Body of pancreas (tissue), 4 donors: ENCODE measurements at regions not wholly inside any gene's neighbourhood (a gene's known extent, or its start where the extent isn't known, plus 50 kb on each side); places are given as distances from the start of the nearest gene placed in this dataset.

Experiments used
- ATAC-seq: fragments of 150-250 bp; one replicate; pipeline ENCODE4 v1.9.1; 2016
- DNase-seq, 4 donors: peaks; one replicate each; pipeline ENCODE4 v3.0.0-alpha.2; 2019
- H3K27ac ChIP-seq, 4 donors: fragments of 200-600 bp; sonication (generic); 1 replicate in 3 of 4; 2 replicates in 1 of 4; pipeline versions ENCODE4 v1.5.1 to v1.6.1; 2016 to 2019; ENCODE audit warnings: mild to moderate bottlenecking in 1 of 4, mixed read lengths in 1 of 4, moderate library complexity in 1 of 4
- H3K27me3 ChIP-seq, 2 donors: fragments of 200-600 bp; sonication (generic); one replicate each; pipeline ENCODE4 v1.6.0; 2016; ENCODE audit warnings: mild to moderate bottlenecking in 1 of 2
- H3K36me3 ChIP-seq, 2 donors: fragments of 200-600 bp; sonication (generic); replicated peaks in 1 of 2; 2 replicates each; pipeline ENCODE4 v1.5.1; 2016; ENCODE audit warnings: low read depth in 2 of 2; ENCODE audit not compliant: insufficient read depth in 1 of 2
- H3K4me1 ChIP-seq: fragments of 200-600 bp; sonication (generic); one replicate; pipeline ENCODE4 v1.6.0; 2016
- H3K4me3 ChIP-seq, 2 donors: fragments of 200-600 bp; sonication (generic); 1 replicate in 1 of 2; 2 replicates in 1 of 2; pipeline ENCODE4 v1.5.1; 2016 to 2019
- H3K9me3 ChIP-seq, 3 donors: fragments of 200-600 bp; sonication (generic); 1 replicate in 2 of 3; 2 replicates in 1 of 3; pipeline ENCODE4 v1.5.1; 2016
- CTCF ChIP-seq, 7 experiments: fragments of 450-650 bp in 4 of 7; fragments of 200-600 bp in 3 of 7; sonication (generic) in 3 of 7; IDR thresholded peaks; one replicate each; pipeline ENCODE4 v1.5.1; 2016 to 2019; ENCODE audit warnings: antibody characterized with exemption in 7 of 7
- POLR2A ChIP-seq, 3 donors: fragments of 450-650 bp; IDR thresholded peaks; one replicate each; pipeline ENCODE4 v1.6.1; 2016; ENCODE audit warnings: antibody characterized with exemption in 3 of 3, mild to moderate bottlenecking in 2 of 3
- WGBS, 2 donors: methylation state at CpG; one replicate each; pipeline ENCODE4 v1.1.5; 2017; 5-methylcytosine and 5-hydroxymethylcytosine counted together
- intact Hi-C: fragments of 100-400 bp; cut with DNase I; formaldehyde crosslinking; loops from one replicate; pipeline ENCODE4 v1.15.1; 2023

GRCh38 chr2:74036010-74036409, 51.3 kb downstream of the TET3 start:
- 95 to 96% methylated on average over 7 of the region's 7 CpGs for WGBS, 2 donors
- TF ChIP-seq CTCF (IDR thresholded peaks at IDR 0.05) = no peak
- H3K27ac ChIP-seq = no peak overlapping the region

GRCh38 chr2:74036450-74037195, 51.9 kb downstream of the TET3 start:
- 74 to 80% methylated on average over 4 of the region's 4 CpGs for WGBS, 2 donors

More at GRCh38 chr2:74036010-74036409, 51.3 kb downstream of the TET3 start:
- intact Hi-C loops = no loop called here
- Histone ChIP-seq H3K4me1 (no peaks in the 10 kb centered on the region), H3K27me3 (no peaks in the 10 kb centered on the region), H3K36me3 (no peaks in the 10 kb centered on the region), H3K4me3 (no peak overlapping the region), H3K9me3 (no peaks in the 10 kb centered on the region)
- DNase-seq (no peak), ATAC-seq (no peak)

GRCh38 chr2:74037379-74037860, 52.7 kb downstream of the TET3 start:
- intact Hi-C loops = no loop called here
- no peak for ATAC-seq
- Histone ChIP-seq H3K36me3 (no peaks in the 10 kb centered on the region), H3K27ac (peak overlapping the region in 1 of 4 donors; percentile 28), H3K9me3 (no peaks in the 10 kb centered on the region), H3K4me3 (no peak overlapping the region), H3K4me1 (no peaks in the 10 kb centered on the region), H3K27me3 (no peaks in the 10 kb centered on the region)
- peak in 1 of 4 donors; percentile 34 for DNase-seq
- 75 to 94% methylated on average over 1 of the region's 1 CpG for WGBS, 2 donors
- no peak for TF ChIP-seq CTCF (IDR thresholded peaks at IDR 0.05)
- no peak for TF ChIP-seq POLR2A (IDR thresholded peaks at IDR 0.05)

More at GRCh38 chr2:74036450-74037195, 51.9 kb downstream of the TET3 start:
- Histone ChIP-seq H3K36me3 (no peaks in the 10 kb centered on the region), H3K4me1 (no peaks in the 10 kb centered on the region), H3K4me3 (no peak overlapping the region), H3K9me3 (no peaks in the 10 kb centered on the region), H3K27me3 (no peaks in the 10 kb centered on the region), H3K27ac (no peak overlapping the region)
- intact Hi-C loops = no loop called here
- no peak for TF ChIP-seq CTCF (IDR thresholded peaks at IDR 0.05)
- DNase-seq (no peak), ATAC-seq (no peak)

- DNase-seq = no peak
- Histone ChIP-seq H3K4me1 (no peaks in the 10 kb centered on the region), H3K27me3 (no peaks in the 10 kb centered on the region), H3K4me3 (no peak overlapping the region), H3K9me3 (no peaks in the 10 kb centered on the region), H3K36me3 (no peaks in the 10 kb centered on the region), H3K27ac (no peak overlapping the region)
- WGBS, 2 donors = 90 to 93% methylated on average over 2 of the region's 2 CpGs
- intact Hi-C loops = no loop called here
- no peak for ATAC-seq
- TF ChIP-seq POLR2A (IDR thresholded peaks at IDR 0.05) = no peak
- no peak for TF ChIP-seq CTCF (IDR thresholded peaks at IDR 0.05)
Observed at GRCh38 chr2:74039611-74040010, 54.9 kb downstream of the TET3 start.

- ATAC-seq (no peak), DNase-seq (no peak)
- H3K4me3 ChIP-seq = no peak overlapping the region
- 75 to 94% methylated on average over 3 of the region's 3 CpGs for WGBS, 2 donors
- H3K27ac ChIP-seq = no peak overlapping the region
- H3K4me1 ChIP-seq = no peaks in the 10 kb centered on the region
- H3K9me3 ChIP-seq = no peaks in the 10 kb centered on the region
- no peaks in the 10 kb centered on the region for H3K36me3 ChIP-seq
- no peaks in the 10 kb centered on the region for H3K27me3 ChIP-seq
- intact Hi-C loops = no loop called here
- no peak for TF ChIP-seq POLR2A (IDR thresholded peaks at IDR 0.05)
- no peak for TF ChIP-seq CTCF (IDR thresholded peaks at IDR 0.05)
Observed at GRCh38 chr2:74041182-74041581, 56.5 kb downstream of the TET3 start.
